Liver (tissue), 8 donors: ENCODE measurements at regions not wholly inside any gene's neighbourhood (a gene's known extent, or its start where the extent isn't known, plus 50 kb on each side); places are given as distances from the start of the nearest gene placed in this dataset.
"Not testable (repeated sequence)": the region's sequence is repeated elsewhere in the genome, so short reads cannot be mapped to it uniquely, and the experiment has no call there.

Experiments
- DNase-seq: peaks from one replicate; pipeline ENCODE4 v3.0.0-alpha.2; 2017; ENCODE audit warnings: low spot score
- H3K27ac ChIP-seq, 2 donors: one replicate each; pipeline ENCODE4 v1.7.0; 2013; ENCODE audit warnings: inconsistent platforms in 2 of 2, low read length in 2 of 2, control low read depth in 1 of 2, low read depth in 1 of 2, mild to moderate bottlenecking in 1 of 2
- H3K27me3 ChIP-seq, 4 donors: one replicate each; pipeline versions ENCODE4 v1.6.1 to v1.7.0; 2013; ENCODE audit warnings: low read length in 3 of 4, inconsistent platforms in 1 of 4, mild to moderate bottlenecking in 1 of 4, moderate library complexity in 1 of 4; ENCODE audit not compliant: control insufficient read depth in 4 of 4, insufficient read depth in 4 of 4
- H3K36me3 ChIP-seq, 4 donors: one replicate each; pipeline versions ENCODE4 v1.6.1 to v1.7.0; 2013; ENCODE audit warnings: low read length in 3 of 4, mild to moderate bottlenecking in 3 of 4, low read depth in 1 of 4, moderate library complexity in 1 of 4; ENCODE audit not compliant: control insufficient read depth in 4 of 4, insufficient read depth in 3 of 4
- H3K4me1 ChIP-seq, 4 donors: one replicate each; pipeline versions ENCODE4 v1.6.1 to v1.7.0; 2013; ENCODE audit warnings: low read length in 3 of 4, mild to moderate bottlenecking in 3 of 4, moderate library complexity in 1 of 4; ENCODE audit not compliant: control insufficient read depth in 4 of 4, insufficient read depth in 4 of 4
- H3K4me3 ChIP-seq, 3 donors: one replicate each; pipeline versions ENCODE4 v1.6.1 to v1.7.0; 2013; ENCODE audit warnings: low read length in 3 of 3, control low read depth in 1 of 3, low read depth in 1 of 3, mild to moderate bottlenecking in 1 of 3
- H3K9ac ChIP-seq, 2 donors: one replicate each; pipeline ENCODE4 v1.7.0; 2013; ENCODE audit warnings: low read length in 2 of 2, mild to moderate bottlenecking in 2 of 2, moderate library complexity in 2 of 2, control low read depth in 1 of 2, low read depth in 1 of 2
- H3K9me3 ChIP-seq, 4 donors: one replicate each; pipeline versions ENCODE4 v1.6.1 to v1.7.0; 2013; ENCODE audit warnings: low read length in 3 of 4; ENCODE audit not compliant: control insufficient read depth in 4 of 4
- EGR1 ChIP-seq, 2 donors: IDR thresholded peaks; 2 replicates each; pipeline ENCODE4 v1.6.1; 2016 to 2018; ENCODE audit warnings: antibody characterized with exemption in 2 of 2, low read depth in 2 of 2
- FOXA2 ChIP-seq: IDR thresholded peaks from 2 replicates; pipeline ENCODE4 v1.6.1; 2016; ENCODE audit warnings: antibody characterized with exemption
- GABPA ChIP-seq, 2 donors: IDR thresholded peaks in 1 of 2; conservative IDR thresholded peaks in 1 of 2; 2 replicates each; pipeline ENCODE4 v1.6.1; 2016; ENCODE audit warnings: antibody characterized with exemption in 2 of 2, mild to moderate bottlenecking in 1 of 2, moderate library complexity in 1 of 2
- HNF4A ChIP-seq, 2 donors: conservative IDR thresholded peaks; 2 replicates each; pipeline ENCODE4 v1.6.1; 2016; ENCODE audit warnings: antibody characterized with exemption in 2 of 2, mild to moderate bottlenecking in 2 of 2
- HNF4G ChIP-seq: IDR thresholded peaks from 2 replicates; pipeline ENCODE4 v1.6.1; 2016; ENCODE audit warnings: antibody characterized with exemption
- JUND ChIP-seq, 2 donors: IDR thresholded peaks; 2 replicates each; pipeline ENCODE4 v1.6.1; 2016; ENCODE audit warnings: antibody characterized with exemption in 2 of 2
- NR2F2 ChIP-seq: IDR thresholded peaks from 2 replicates; pipeline ENCODE4 v1.6.1; 2016; ENCODE audit warnings: antibody characterized with exemption
- RAD21 ChIP-seq, 2 donors: IDR thresholded peaks; 2 replicates each; pipeline ENCODE4 v1.6.1; 2016; ENCODE audit warnings: antibody characterized with exemption in 2 of 2, mild to moderate bottlenecking in 2 of 2
- RXRA ChIP-seq, 2 donors: IDR thresholded peaks; 2 replicates each; pipeline ENCODE4 v1.6.1; 2017 to 2018; ENCODE audit warnings: antibody characterized with exemption in 2 of 2, mild to moderate bottlenecking in 1 of 2
- SP1 ChIP-seq: IDR thresholded peaks from 2 replicates; pipeline ENCODE4 v1.6.1; 2018; ENCODE audit warnings: antibody characterized with exemption, mild to moderate bottlenecking
- TAF1 ChIP-seq: conservative IDR thresholded peaks from 2 replicates; pipeline ENCODE4 v1.6.1; 2016; ENCODE audit warnings: antibody characterized with exemption, mild to moderate bottlenecking
- YY1 ChIP-seq: IDR thresholded peaks from 2 replicates; pipeline ENCODE4 v1.6.1; 2016; ENCODE audit warnings: antibody characterized with exemption, mild to moderate bottlenecking
- WGBS: extraction: QIAGEN DNeasy Blood & Tissue Kit; methylation state at CpG from one replicate; pipeline ENCODE4 v1.1.7; 2013; 5-methylcytosine and 5-hydroxymethylcytosine counted together
- TF ChIP-seq, protein P1 (sequence below): IDR thresholded peaks from 2 replicates; pipeline ENCODE4 v1.6.1; 2016; ENCODE audit warnings: antibody characterized with exemption
- TF ChIP-seq, protein P2 (sequence below): IDR thresholded peaks from 2 replicates; pipeline ENCODE4 v1.6.1; 2016; ENCODE audit warnings: antibody characterized with exemption
- TF ChIP-seq, protein P3 (sequence below): fragments of 150-350 bp; IDR thresholded peaks from 2 replicates; pipeline ENCODE4 v1.5.1; 2017; ENCODE audit warnings: improper control_type of control experiment, low read depth, low read length; ENCODE audit not compliant: missing input control
- donor health status: healthy.
- donor health status: healthy.
- donor health status: healthy.
- donor health status: healthy.
- donor health status: healthy.

DNA sequence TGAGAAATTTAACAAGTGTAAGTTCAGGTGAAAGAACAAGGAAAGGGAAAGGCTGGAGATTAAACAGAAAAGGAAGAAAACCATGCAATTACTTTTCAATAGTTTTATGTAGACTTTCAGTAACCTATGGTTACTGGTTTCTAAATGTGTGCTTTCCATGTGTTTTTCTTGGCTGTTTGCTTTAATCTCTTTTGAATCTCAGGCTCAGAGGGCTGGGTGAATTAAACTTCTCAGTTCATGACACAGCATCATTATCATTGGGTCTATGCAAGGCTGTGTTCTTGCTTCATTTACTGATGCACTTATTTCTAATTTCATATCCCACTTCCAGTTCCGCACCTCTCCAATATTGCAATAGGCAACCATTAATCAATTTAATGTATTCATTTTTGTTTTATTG, 266.5 kb upstream of the UGT8 start:
- no peaks in the 10 kb centered on the region for H3K27me3 ChIP-seq
- no peak overlapping the region for H3K27ac ChIP-seq
- H3K4me3 ChIP-seq: no peak overlapping the region
- no peaks in the 10 kb centered on the region for H3K4me1 ChIP-seq
- no peak overlapping the region for H3K9ac ChIP-seq
- DNase-seq: no peak
- 100% methylated on average over 1 of the region's 1 CpG for WGBS
- TF ChIP-seq FOXA2 (no peak), HNF4A (conservative IDR thresholded peaks at IDR 0.05) (no peak), SP1 (no peak), NR2F2 (no peak), YY1 (no peak), HNF4G (no peak), JUND (IDR thresholded peaks at IDR 0.05) (no peak), EGR1 (IDR thresholded peaks at IDR 0.05; ENCODE audit: low read depth in 2 of 2) (no peak)
- TF ChIP-seq, protein P1, sequence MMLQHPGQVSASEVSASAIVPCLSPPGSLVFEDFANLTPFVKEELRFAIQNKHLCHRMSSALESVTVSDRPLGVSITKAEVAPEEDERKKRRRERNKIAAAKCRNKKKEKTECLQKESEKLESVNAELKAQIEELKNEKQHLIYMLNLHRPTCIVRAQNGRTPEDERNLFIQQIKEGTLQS: no peak
- H3K36me3 ChIP-seq: no peaks in the 10 kb centered on the region
- H3K9me3 ChIP-seq: no peaks in the 10 kb centered on the region

DNA sequence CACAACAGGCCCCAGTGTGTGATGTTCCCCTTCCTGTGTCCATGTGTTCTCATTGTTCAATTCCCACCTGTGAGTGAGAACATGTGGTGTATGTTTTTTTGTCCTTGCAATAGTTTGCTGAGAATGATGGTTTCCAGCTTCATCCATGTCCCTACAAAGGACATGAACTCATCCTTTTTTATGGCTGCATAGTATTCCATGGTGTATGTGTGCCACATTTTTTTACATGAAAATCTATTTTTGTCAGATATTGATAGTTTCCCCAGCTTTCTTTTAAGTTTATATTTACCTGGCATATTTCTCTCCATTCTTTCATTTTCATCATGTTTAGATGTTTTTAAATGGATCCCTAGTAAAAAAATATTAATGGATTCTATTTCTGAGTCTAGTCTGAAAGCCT, 264.2 kb upstream of the UGT8 start:
- H3K9me3 ChIP-seq, H3K27ac ChIP-seq, H3K4me1 ChIP-seq, DNase-seq, H3K27me3 ChIP-seq, H3K9ac ChIP-seq, H3K36me3 ChIP-seq, H3K4me3 ChIP-seq: not testable (repeated sequence)

DNA sequence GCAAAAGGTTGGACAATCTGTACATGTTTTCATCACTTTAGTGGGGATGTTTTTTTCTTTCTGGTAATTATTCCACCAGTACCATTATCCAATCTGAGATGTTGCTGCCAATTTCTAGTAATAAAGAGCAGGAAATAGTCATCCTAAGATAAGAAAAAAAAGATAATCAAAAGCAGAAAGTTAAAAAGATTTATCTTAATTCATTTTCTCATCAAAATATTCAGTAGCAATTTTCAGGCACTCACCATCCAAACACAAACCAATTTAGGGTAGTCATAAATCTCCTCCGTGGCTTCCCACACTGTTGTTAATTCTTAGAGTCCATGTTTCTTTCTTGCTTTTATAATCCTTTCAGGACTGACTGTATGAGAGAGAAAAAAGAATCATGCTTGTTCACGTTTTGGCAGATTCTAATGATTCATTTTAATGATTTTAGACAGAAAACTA, 263.7 kb upstream of the UGT8 start:
- no peaks in the 10 kb centered on the region for H3K9me3 ChIP-seq
- no peak overlapping the region for H3K27ac ChIP-seq
- DNase-seq: no peak
- no peak overlapping the region for H3K4me3 ChIP-seq
- no peak overlapping the region for H3K9ac ChIP-seq
- H3K27me3 ChIP-seq: no peaks in the 10 kb centered on the region
- no peak for TF ChIP-seq RAD21 (IDR thresholded peaks at IDR 0.05)
- no peak for TF ChIP-seq FOXA2
- TF ChIP-seq HNF4A (conservative IDR thresholded peaks at IDR 0.05): no peak
- TF ChIP-seq GABPA (IDR thresholded peaks at IDR 0.05 in 1 of 2, conservative IDR thresholded peaks at IDR 0.05 in 1 of 2): no peak
- TF ChIP-seq, protein P2, sequence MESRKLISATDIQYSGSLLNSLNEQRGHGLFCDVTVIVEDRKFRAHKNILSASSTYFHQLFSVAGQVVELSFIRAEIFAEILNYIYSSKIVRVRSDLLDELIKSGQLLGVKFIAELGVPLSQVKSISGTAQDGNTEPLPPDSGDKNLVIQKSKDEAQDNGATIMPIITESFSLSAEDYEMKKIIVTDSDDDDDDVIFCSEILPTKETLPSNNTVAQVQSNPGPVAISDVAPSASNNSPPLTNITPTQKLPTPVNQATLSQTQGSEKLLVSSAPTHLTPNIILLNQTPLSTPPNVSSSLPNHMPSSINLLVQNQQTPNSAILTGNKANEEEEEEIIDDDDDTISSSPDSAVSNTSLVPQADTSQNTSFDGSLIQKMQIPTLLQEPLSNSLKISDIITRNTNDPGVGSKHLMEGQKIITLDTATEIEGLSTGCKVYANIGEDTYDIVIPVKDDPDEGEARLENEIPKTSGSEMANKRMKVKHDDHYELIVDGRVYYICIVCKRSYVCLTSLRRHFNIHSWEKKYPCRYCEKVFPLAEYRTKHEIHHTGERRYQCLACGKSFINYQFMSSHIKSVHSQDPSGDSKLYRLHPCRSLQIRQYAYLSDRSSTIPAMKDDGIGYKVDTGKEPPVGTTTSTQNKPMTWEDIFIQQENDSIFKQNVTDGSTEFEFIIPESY: no peak
- TF ChIP-seq TAF1: no peak
- TF ChIP-seq, protein P3, sequence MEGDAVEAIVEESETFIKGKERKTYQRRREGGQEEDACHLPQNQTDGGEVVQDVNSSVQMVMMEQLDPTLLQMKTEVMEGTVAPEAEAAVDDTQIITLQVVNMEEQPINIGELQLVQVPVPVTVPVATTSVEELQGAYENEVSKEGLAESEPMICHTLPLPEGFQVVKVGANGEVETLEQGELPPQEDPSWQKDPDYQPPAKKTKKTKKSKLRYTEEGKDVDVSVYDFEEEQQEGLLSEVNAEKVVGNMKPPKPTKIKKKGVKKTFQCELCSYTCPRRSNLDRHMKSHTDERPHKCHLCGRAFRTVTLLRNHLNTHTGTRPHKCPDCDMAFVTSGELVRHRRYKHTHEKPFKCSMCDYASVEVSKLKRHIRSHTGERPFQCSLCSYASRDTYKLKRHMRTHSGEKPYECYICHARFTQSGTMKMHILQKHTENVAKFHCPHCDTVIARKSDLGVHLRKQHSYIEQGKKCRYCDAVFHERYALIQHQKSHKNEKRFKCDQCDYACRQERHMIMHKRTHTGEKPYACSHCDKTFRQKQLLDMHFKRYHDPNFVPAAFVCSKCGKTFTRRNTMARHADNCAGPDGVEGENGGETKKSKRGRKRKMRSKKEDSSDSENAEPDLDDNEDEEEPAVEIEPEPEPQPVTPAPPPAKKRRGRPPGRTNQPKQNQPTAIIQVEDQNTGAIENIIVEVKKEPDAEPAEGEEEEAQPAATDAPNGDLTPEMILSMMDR: no peak
- TF ChIP-seq NR2F2: no peak
- TF ChIP-seq EGR1 (IDR thresholded peaks at IDR 0.05; ENCODE audit: low read depth in 2 of 2): no peak
- TF ChIP-seq RXRA (IDR thresholded peaks at IDR 0.05): no peak
- no peaks in the 10 kb centered on the region for H3K36me3 ChIP-seq
- WGBS: 40% methylated on average over 2 of the region's 2 CpGs
- H3K4me1 ChIP-seq: no peaks in the 10 kb centered on the region
